ENCODE measurements at regions not wholly inside any gene's neighbourhood (a gene's known extent, or its start where the extent isn't known, plus 50 kb on each side); places are given as distances from the start of the nearest gene placed in this dataset.

GRCh38 chr16:56057151-56057550 is 134.1 kb upstream of the GNAO1 start:
- Mint-ChIP-seq H3K27me3 (peaks cover 4% of the 10 kb centered on the region), H3K36me3 (no peaks in the 10 kb centered on the region), H3K27ac (no peak overlapping the region), H3K4me3 (no peak overlapping the region), H3K9me3 (no peaks in the 10 kb centered on the region), H3K4me1 (ENCODE audit: unreplicated experiment) (no peaks in the 10 kb centered on the region)
- no peak for DNase-seq (ENCODE audit: extremely low spot score, unreplicated experiment)
- TF ChIP-seq, protein P1, sequence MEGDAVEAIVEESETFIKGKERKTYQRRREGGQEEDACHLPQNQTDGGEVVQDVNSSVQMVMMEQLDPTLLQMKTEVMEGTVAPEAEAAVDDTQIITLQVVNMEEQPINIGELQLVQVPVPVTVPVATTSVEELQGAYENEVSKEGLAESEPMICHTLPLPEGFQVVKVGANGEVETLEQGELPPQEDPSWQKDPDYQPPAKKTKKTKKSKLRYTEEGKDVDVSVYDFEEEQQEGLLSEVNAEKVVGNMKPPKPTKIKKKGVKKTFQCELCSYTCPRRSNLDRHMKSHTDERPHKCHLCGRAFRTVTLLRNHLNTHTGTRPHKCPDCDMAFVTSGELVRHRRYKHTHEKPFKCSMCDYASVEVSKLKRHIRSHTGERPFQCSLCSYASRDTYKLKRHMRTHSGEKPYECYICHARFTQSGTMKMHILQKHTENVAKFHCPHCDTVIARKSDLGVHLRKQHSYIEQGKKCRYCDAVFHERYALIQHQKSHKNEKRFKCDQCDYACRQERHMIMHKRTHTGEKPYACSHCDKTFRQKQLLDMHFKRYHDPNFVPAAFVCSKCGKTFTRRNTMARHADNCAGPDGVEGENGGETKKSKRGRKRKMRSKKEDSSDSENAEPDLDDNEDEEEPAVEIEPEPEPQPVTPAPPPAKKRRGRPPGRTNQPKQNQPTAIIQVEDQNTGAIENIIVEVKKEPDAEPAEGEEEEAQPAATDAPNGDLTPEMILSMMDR (conservative IDR thresholded peaks at IDR 0.05), result no peak

- Mint-ChIP-seq H3K27ac (no peak overlapping the region), H3K36me3 (no peaks in the 10 kb centered on the region), H3K4me3 (no peak overlapping the region), H3K27me3 (peaks cover 12% of the 10 kb centered on the region), H3K9me3 (no peaks in the 10 kb centered on the region), H3K4me1 (ENCODE audit: unreplicated experiment) (peaks cover 5% of the 10 kb centered on the region)
- DNase-seq (ENCODE audit: extremely low spot score, unreplicated experiment), result no peak
- TF ChIP-seq, protein P1 (conservative IDR thresholded peaks at IDR 0.05), result no peak
Measured at GRCh38 chr16:56050916-56051315, 140.4 kb upstream of the GNAO1 start.

- peaks cover 5% of the 10 kb centered on the region for H3K4me1 Mint-ChIP-seq (ENCODE audit: unreplicated experiment)
- no peaks in the 10 kb centered on the region for H3K36me3 Mint-ChIP-seq
- H3K27ac Mint-ChIP-seq, result no peak overlapping the region
- peaks cover 12% of the 10 kb centered on the region for H3K27me3 Mint-ChIP-seq
- H3K4me3 Mint-ChIP-seq, result no peak overlapping the region
- DNase-seq (ENCODE audit: extremely low spot score, unreplicated experiment), result no peak
- no peaks in the 10 kb centered on the region for H3K9me3 Mint-ChIP-seq
- TF ChIP-seq, protein P1 (conservative IDR thresholded peaks at IDR 0.05), result no peak
Measured at GRCh38 chr16:56048425-56049105, 142.7 kb upstream of the GNAO1 start.

GRCh38 chr16:56047307-56048234 is 143.7 kb upstream of the GNAO1 start:
- Mint-ChIP-seq H3K27ac (no peak overlapping the region), H3K9me3 (no peaks in the 10 kb centered on the region), H3K27me3 (peaks cover 12% of the 10 kb centered on the region), H3K4me1 (ENCODE audit: unreplicated experiment) (peaks cover 5% of the 10 kb centered on the region), H3K36me3 (no peaks in the 10 kb centered on the region), H3K4me3 (no peak overlapping the region)
- TF ChIP-seq, protein P1 (conservative IDR thresholded peaks at IDR 0.05), result no peak
- no peak for DNase-seq (ENCODE audit: extremely low spot score, unreplicated experiment)

GRCh38 chr16:56042416-56042815 is 148.9 kb upstream of the GNAO1 start:
- H3K36me3 Mint-ChIP-seq, result no peaks in the 10 kb centered on the region
- no peak for DNase-seq (ENCODE audit: extremely low spot score, unreplicated experiment)
- H3K4me1 Mint-ChIP-seq (ENCODE audit: unreplicated experiment), result peaks cover 4% of the 10 kb centered on the region
- no peak overlapping the region for H3K4me3 Mint-ChIP-seq
- H3K27me3 Mint-ChIP-seq, result no peaks in the 10 kb centered on the region
- TF ChIP-seq, protein P1 (conservative IDR thresholded peaks at IDR 0.05), result no peak
- H3K27ac Mint-ChIP-seq, result no peak overlapping the region
- H3K9me3 Mint-ChIP-seq, result peaks cover 10% of the 10 kb centered on the region

Data from type B pancreatic cell (in vitro differentiated cells).